Uterus (tissue), 3 donors: ENCODE measurements at regions not wholly inside any gene's neighbourhood (a gene's known extent, or its start where the extent isn't known, plus 50 kb on each side); places are given as distances from the start of the nearest gene placed in this dataset.

ENCODE experiments used
- DNase-seq, 2 donors: peaks; one replicate each; pipeline ENCODE4 v3.0.0-alpha.2; 2019 to 2020
- H3K27ac ChIP-seq, 2 donors: fragments of 200-600 bp; sonication (generic); 1 replicate in 1 of 2; 2 replicates in 1 of 2; pipeline ENCODE4 v1.5.1; 2016 to 2018
- H3K27me3 ChIP-seq, 2 donors: fragments of 200-600 bp; sonication (generic); one replicate each; pipeline ENCODE4 v1.5.1; 2018 to 2019; ENCODE audit warnings: control low read depth in 1 of 2
- H3K36me3 ChIP-seq, 2 donors: fragments of 200-600 bp; sonication (generic); one replicate each; pipeline ENCODE4 v1.5.1; 2019; ENCODE audit warnings: control low read depth in 1 of 2
- H3K4me1 ChIP-seq, 2 donors: fragments of 200-600 bp; sonication (generic); one replicate each; pipeline ENCODE4 v1.5.1; 2018 to 2019; ENCODE audit warnings: control low read depth in 1 of 2
- H3K4me3 ChIP-seq, 2 donors: fragments of 200-600 bp; sonication (generic); 1 replicate in 1 of 2; 2 replicates in 1 of 2; pipeline ENCODE4 v1.5.1; 2018 to 2019; ENCODE audit warnings: mild to moderate bottlenecking in 1 of 2
- H3K9me3 ChIP-seq, 2 donors: fragments of 200-600 bp; sonication (generic); one replicate each; pipeline ENCODE4 v1.5.1; 2019; ENCODE audit warnings: control low read depth in 1 of 2
- CTCF ChIP-seq, 4 experiments: fragments of 200-600 bp in 2 of 4; fragments of 450-650 bp in 2 of 4; sonication (generic) in 2 of 4; IDR thresholded peaks; one replicate each; pipeline ENCODE4 v1.5.1; 2016 to 2019; ENCODE audit warnings: antibody characterized with exemption in 4 of 4, mild to moderate bottlenecking in 2 of 4, moderate library complexity in 1 of 4
- POLR2A ChIP-seq, 2 donors: fragments of 450-650 bp; IDR thresholded peaks; one replicate each; pipeline ENCODE4 v1.6.1; 2016; ENCODE audit warnings: antibody characterized with exemption in 2 of 2, mild to moderate bottlenecking in 1 of 2, moderate library complexity in 1 of 2
- intact Hi-C: fragments of 100-400 bp; cut with DNase I; formaldehyde crosslinking; loops from one replicate; pipeline ENCODE4 v1.15.1; 2023; ENCODE audit warnings: low total_unique reads
- donor health status: DM: yes; HTN: yes; CAD: no.

GRCh38 chr9:23229890-23230317 is 596.1 kb downstream of the ELAVL2 start:
- intact Hi-C loops = no loop called here

DNA sequence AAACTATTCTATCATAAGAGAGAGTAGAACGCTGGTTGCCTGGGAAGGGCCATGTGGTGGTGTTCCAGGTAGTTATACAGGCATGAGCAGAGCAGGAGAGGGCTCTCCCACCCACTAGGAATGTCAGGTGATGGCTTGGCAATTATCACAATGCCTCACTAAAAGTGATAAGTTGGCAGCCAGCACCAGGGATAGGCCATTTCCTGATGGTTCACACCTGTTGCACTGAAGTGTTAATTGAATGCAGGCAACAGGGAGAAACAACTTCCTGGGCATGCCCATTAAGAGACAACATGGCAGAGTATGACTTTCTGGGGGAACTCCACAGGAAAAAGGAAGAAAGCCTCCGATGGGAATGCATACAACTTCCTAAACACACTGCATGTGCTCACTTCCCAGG is 593.2 kb downstream of the ELAVL2 start:
- Histone ChIP-seq H3K4me1 (no peaks in the 10 kb centered on the region), H3K27me3 (no peaks in the 10 kb centered on the region), H3K4me3 (no peak overlapping the region), H3K36me3 (no peaks in the 10 kb centered on the region), H3K9me3 (no peaks in the 10 kb centered on the region), H3K27ac (no peak overlapping the region)
- TF ChIP-seq POLR2A (IDR thresholded peaks at IDR 0.05) (no peak), CTCF (IDR thresholded peaks at IDR 0.05) (no peak)
- intact Hi-C loops = no loop called here
- no peak for DNase-seq

More at GRCh38 chr9:23229890-23230317, 596.1 kb downstream of the ELAVL2 start:
- Histone ChIP-seq H3K9me3 (no peaks in the 10 kb centered on the region), H3K36me3 (no peaks in the 10 kb centered on the region), H3K27me3 (no peaks in the 10 kb centered on the region), H3K4me3 (no peak overlapping the region), H3K27ac (no peak overlapping the region), H3K4me1 (no peaks in the 10 kb centered on the region)
- TF ChIP-seq POLR2A (IDR thresholded peaks at IDR 0.05) (no peak), CTCF (IDR thresholded peaks at IDR 0.05) (no peak)
- DNase-seq = no peak

DNA sequence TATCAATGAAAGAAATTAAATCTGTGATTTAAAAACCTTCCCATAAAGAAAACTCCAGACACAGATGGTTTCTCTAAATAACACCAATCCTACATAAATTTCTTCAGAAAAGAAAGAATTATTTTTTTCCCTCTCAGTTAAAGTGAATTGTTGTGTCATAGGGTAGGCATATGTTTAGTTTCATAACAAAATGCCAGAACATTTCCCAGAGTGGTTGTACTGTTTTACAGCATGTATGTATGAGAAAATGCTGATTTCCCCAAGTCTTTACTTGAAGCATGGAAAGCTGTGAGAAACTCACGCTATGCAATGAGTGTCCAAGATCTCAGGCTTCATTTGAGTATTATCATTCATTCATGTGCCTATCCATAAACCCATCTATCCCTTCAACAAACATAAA is 582.5 kb downstream of the ELAVL2 start:
- H3K27me3 ChIP-seq = no peaks in the 10 kb centered on the region
- no peak for DNase-seq
- H3K36me3 ChIP-seq = no peaks in the 10 kb centered on the region
- no peak for TF ChIP-seq CTCF (IDR thresholded peaks at IDR 0.05)
- TF ChIP-seq POLR2A (IDR thresholded peaks at IDR 0.05) = no peak
- H3K9me3 ChIP-seq = no peaks in the 10 kb centered on the region
- no peak overlapping the region for H3K27ac ChIP-seq
- no peak overlapping the region for H3K4me3 ChIP-seq
- intact Hi-C loops = no loop called here
- H3K4me1 ChIP-seq = no peaks in the 10 kb centered on the region

- no peak for TF ChIP-seq POLR2A (IDR thresholded peaks at IDR 0.05)
- no peak for TF ChIP-seq CTCF (IDR thresholded peaks at IDR 0.05)
- H3K36me3 ChIP-seq = no peaks in the 10 kb centered on the region
- H3K27me3 ChIP-seq = no peaks in the 10 kb centered on the region
- intact Hi-C loops = no loop called here
- H3K4me1 ChIP-seq = no peaks in the 10 kb centered on the region
- no peak overlapping the region for H3K27ac ChIP-seq
- no peak overlapping the region for H3K4me3 ChIP-seq
- no peak for DNase-seq
- H3K9me3 ChIP-seq = no peaks in the 10 kb centered on the region
These were observed 581.0 kb downstream of the ELAVL2 start for GRCh38 chr9:23245067-23245466.

DNA sequence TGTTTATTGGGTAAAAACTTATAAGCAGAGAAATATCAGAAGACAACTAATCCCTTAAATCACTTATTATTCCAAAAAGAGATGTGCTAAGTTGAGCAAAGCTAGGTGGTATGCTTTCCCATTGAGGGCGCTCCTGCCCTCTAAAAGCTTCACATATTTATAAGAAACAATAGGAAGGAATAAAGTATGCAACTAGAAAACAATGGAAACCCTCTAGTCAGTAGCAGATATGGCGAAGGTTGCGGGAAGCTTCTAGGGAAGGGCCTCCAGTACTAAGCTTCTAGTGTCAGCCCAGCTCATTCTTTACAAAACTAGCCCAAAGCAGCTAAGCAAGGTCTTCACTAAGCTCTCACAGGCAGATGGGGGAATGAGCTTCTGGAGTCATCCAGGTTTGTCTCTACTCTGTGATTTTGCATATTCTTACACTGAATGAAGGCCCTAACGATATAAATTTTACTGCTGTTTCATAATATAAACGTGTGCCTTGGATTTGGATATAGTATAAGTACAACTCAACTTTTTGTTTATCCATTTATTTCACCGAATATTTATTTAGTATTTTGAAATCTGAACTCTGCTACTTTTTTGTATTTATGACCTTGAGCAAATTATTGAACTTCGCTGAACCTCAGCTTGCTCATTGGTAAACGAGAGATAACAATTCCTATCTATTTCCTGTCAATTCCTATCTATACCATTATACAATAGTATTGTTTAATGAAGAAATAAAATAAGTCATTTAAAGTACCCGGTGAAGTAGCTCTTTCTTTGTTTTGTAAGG is 571.4 kb downstream of the ELAVL2 start:
- Histone ChIP-seq H3K27me3 (no peaks in the 10 kb centered on the region), H3K4me1 (no peaks in the 10 kb centered on the region), H3K27ac (no peak overlapping the region), H3K36me3 (no peaks in the 10 kb centered on the region), H3K4me3 (no peak overlapping the region), H3K9me3 (no peaks in the 10 kb centered on the region)
- no peak for TF ChIP-seq CTCF (IDR thresholded peaks at IDR 0.05)
- DNase-seq = no peak
- intact Hi-C loops = no loop called here
